GM12878 (cell line): ENCODE measurements at regions not wholly inside any gene's neighbourhood (a gene's known extent, or its start where the extent isn't known, plus 50 kb on each side); places are given as distances from the start of the nearest gene placed in this dataset.

Source experiments
- ATAC-seq: fragments of 200-7000 bp; cut with Tn5 transposase; 3 replicates; pipeline ENCODE4 v1.9.1; 2020; ENCODE audit warnings: mild to moderate bottlenecking, moderate library complexity
- BruUV-seq: library from RNA; stranded (reverse); fragments of 400-500 nt; replicated peaks from 2 replicates; lab custom pipeline; 2021; lab: Mats Ljungman, UMichigan
- CTCF ChIA-PET: fragments of 300-600 bp; sonication (Branson Sonifier 250); formaldehyde crosslinking; extraction: SDS; loops from one replicate; lab custom pipeline; 2021; ENCODE audit warnings: inconsistent platforms; lab: Yijun Ruan, JAX
- POLR2A ChIA-PET: fragments of 350-600 bp; formaldehyde crosslinking; extraction: SDS; loops from one replicate; lab custom pipeline; 2021; ENCODE audit warnings: inconsistent platforms; lab: Charles Lee
- RAD21 ChIA-PET: fragments of 300-600 bp; sonication (Branson Sonifier 250); formaldehyde crosslinking; loops from one replicate; lab custom pipeline; 2023; ENCODE audit warnings: antibody characterized with exemption; ENCODE audit not compliant: unreplicated experiment; lab: Charles Lee
- SMC1A ChIA-PET: fragments of 300-600 bp; sonication (Branson Sonifier 250); formaldehyde crosslinking; loops from one replicate; lab custom pipeline; 2023; ENCODE audit not compliant: unreplicated experiment, uncharacterized antibody; lab: Charles Lee
- DNase-seq: peaks from one replicate; pipeline ENCODE4 v3.0.0-alpha.2; 2011; ENCODE audit warnings: low read depth, low spot score
- FAIRE-seq: peaks from 3 replicates; lab custom pipeline; 2011; peaks lifted over from hg19 to GRCh38; lab: Jason Lieb, UNC
- H2AFZ ChIP-seq: 2 replicates; pipeline ENCODE4 v1.6.0; 2011; ENCODE audit warnings: low read depth, low read length, control low read depth; ENCODE audit not compliant: control insufficient read depth
- H3K27ac ChIP-seq: 2 replicates; pipeline ENCODE4 v1.5.1; 2011; ENCODE audit warnings: control low read depth; ENCODE audit not compliant: control insufficient read depth, insufficient read depth
- H3K27me3 ChIP-seq, 2 experiments: replicated peaks in 1 of 2; 2 replicates each; pipeline versions ENCODE4 v1.6.0 to v1.6.1; 2011; ENCODE audit warnings: low read length in 1 of 2; ENCODE audit not compliant: control insufficient read depth in 2 of 2, insufficient read depth in 2 of 2
- H3K36me3 ChIP-seq, 2 experiments: 2 replicates each; pipeline ENCODE4 v1.5.1; 2011; ENCODE audit warnings: low read length in 1 of 2; ENCODE audit not compliant: control insufficient read depth in 2 of 2, insufficient read depth in 2 of 2
- H3K4me1 ChIP-seq: 2 replicates; pipeline ENCODE4 v1.6.1; 2011; ENCODE audit warnings: mild to moderate bottlenecking, low read length, moderate library complexity, mixed read lengths; ENCODE audit not compliant: control insufficient read depth, insufficient read depth
- H3K4me2 ChIP-seq: 2 replicates; pipeline ENCODE4 v1.6.0; 2011; ENCODE audit warnings: control low read depth; ENCODE audit not compliant: control insufficient read depth, insufficient read depth
- H3K4me3 ChIP-seq: fragments of 200-600 bp; sonication (generic); 2 replicates; pipeline ENCODE4 v1.5.1; 2016
- H3K79me2 ChIP-seq: 2 replicates; pipeline ENCODE4 v1.6.0; 2011; ENCODE audit warnings: low read length; ENCODE audit not compliant: control insufficient read depth, insufficient read depth
- H3K9ac ChIP-seq: 2 replicates; pipeline ENCODE4 v1.8.0; 2011; ENCODE audit warnings: low read length, control low read depth, mixed read lengths; ENCODE audit not compliant: control insufficient read depth, insufficient read depth
- H3K9me3 ChIP-seq: replicated peaks from 3 replicates; pipeline ENCODE4 v1.5.1; 2011; ENCODE audit warnings: mild to moderate bottlenecking, low read length; ENCODE audit not compliant: control insufficient read depth, insufficient read depth
- H4K20me1 ChIP-seq: 2 replicates; pipeline ENCODE4 v1.6.0; 2011; ENCODE audit not compliant: control insufficient read depth, insufficient read depth
- ATF7 ChIP-seq: fragments of 450-650 bp; IDR thresholded peaks from 2 replicates; pipeline ENCODE4 v1.6.1; 2016; ENCODE audit warnings: low read depth, mild to moderate bottlenecking
- BHLHE40 ChIP-seq, 2 experiments: fragments of 450-650 bp in 1 of 2; IDR thresholded peaks; 2 replicates each; pipeline ENCODE4 v1.6.1; 2011 to 2017; ENCODE audit warnings: low read depth in 2 of 2, borderline replicate concordance in 1 of 2, improper control_type of control experiment in 1 of 2, low read length in 1 of 2, mild to moderate bottlenecking in 1 of 2
- BRCA1 ChIP-seq: IDR thresholded peaks from 2 replicates; pipeline ENCODE4 v1.6.1; 2011; ENCODE audit warnings: low read depth, low read length, improper control_type of control experiment
- CBFB ChIP-seq: IDR thresholded peaks from 2 replicates; pipeline ENCODE4 v1.6.1; 2016; ENCODE audit warnings: antibody characterized with exemption, low read depth
- CREB1 ChIP-seq: IDR thresholded peaks from 2 replicates; pipeline ENCODE4 v1.6.1; 2012; ENCODE audit warnings: low read depth, mild to moderate bottlenecking, inconsistent platforms
- CREM ChIP-seq: IDR thresholded peaks from 2 replicates; pipeline ENCODE4 v1.6.1; 2014; ENCODE audit warnings: antibody characterized with exemption, low read depth
- EGR1 ChIP-seq, 2 experiments: IDR thresholded peaks; 1 replicate in 1 of 2; 2 replicates in 1 of 2; pipeline ENCODE4 v1.6.1; 2011 to 2012; ENCODE audit warnings: low read depth in 2 of 2, low read length in 2 of 2, borderline replicate concordance in 1 of 2, mild to moderate bottlenecking in 1 of 2, moderate library complexity in 1 of 2
- HDAC6 ChIP-seq: fragments of 200-600 bp; sonication (generic); IDR thresholded peaks from one replicate; pipeline ENCODE4 v1.8.0; 2017; ENCODE audit warnings: antibody characterized with exemption; ENCODE audit not compliant: unreplicated experiment
- PAX5 ChIP-seq: IDR thresholded peaks from 2 replicates; pipeline ENCODE4 v1.6.1; 2011; ENCODE audit warnings: low read depth, low read length, borderline replicate concordance
- PAX8 ChIP-seq: fragments of 450-650 bp; IDR thresholded peaks from 2 replicates; pipeline ENCODE4 v1.6.1; 2017; ENCODE audit warnings: mild to moderate bottlenecking, moderate library complexity
- POU2F2 ChIP-seq: IDR thresholded peaks from 3 replicates; pipeline ENCODE4 v1.6.1; 2011; ENCODE audit warnings: low read depth, mild to moderate bottlenecking, low read length, borderline replicate concordance
- SIX5 ChIP-seq: IDR thresholded peaks from 2 replicates; pipeline ENCODE4 v1.6.1; 2011; ENCODE audit warnings: mild to moderate bottlenecking, low read depth, low read length, moderate library complexity; ENCODE audit not compliant: severe bottlenecking
- SP1 ChIP-seq: IDR thresholded peaks from one replicate; pipeline ENCODE4 v1.6.1; 2011; ENCODE audit warnings: low read depth, low read length
- STAT1 ChIP-seq: fragments of 450-650 bp; conservative IDR thresholded peaks from 2 replicates; pipeline ENCODE4 v1.6.1; 2014; ENCODE audit warnings: antibody characterized with exemption, mild to moderate bottlenecking
- ZNF384 ChIP-seq: IDR thresholded peaks from 2 replicates; pipeline ENCODE4 v1.6.1; 2012; ENCODE audit warnings: low read depth, mild to moderate bottlenecking, low read length, improper control_type of control experiment, borderline replicate concordance
- WGBS: methylation state at CpG from one replicate; pipeline ENCODE4 v1.1.6; 2016; ENCODE audit warnings: low lambda C conversion rate; ENCODE audit not compliant: insufficient replicate concordance, insufficient coverage; ENCODE audit errors: missing lambda C conversion rate; 5-methylcytosine and 5-hydroxymethylcytosine counted together
- in situ Hi-C: fragments of 300-500 bp; cut with MboI; formaldehyde crosslinking; loops from 9 replicates; pipeline ENCODE4 v1.14.3; 2018; ENCODE audit warnings: mixed read lengths
- intact Hi-C: fragments of 100-400 bp; cut with micrococcal nuclease; formaldehyde crosslinking; loops from one replicate; pipeline ENCODE4 v1.14.2; 2022; ENCODE audit not compliant: unreplicated experiment
- TF ChIP-seq, protein P1 (sequence below): IDR thresholded peaks from 2 replicates; pipeline ENCODE4 v1.6.1; 2011; ENCODE audit warnings: borderline replicate concordance, low read depth, mild to moderate bottlenecking, moderate library complexity, mixed read lengths, low read length; ENCODE audit not compliant: insufficient read depth; ENCODE audit errors: extremely low read length
- TF ChIP-seq, protein P2 (sequence below): fragments of 450-650 bp; IDR thresholded peaks from 2 replicates; pipeline ENCODE4 v1.6.1; 2016; ENCODE audit warnings: mild to moderate bottlenecking, moderate library complexity, borderline replicate concordance
- TF ChIP-seq, protein P3 (sequence below): fragments of 450-650 bp; IDR thresholded peaks from 2 replicates; pipeline ENCODE4 v1.6.1; 2017; ENCODE audit warnings: mild to moderate bottlenecking, moderate library complexity

DNA sequence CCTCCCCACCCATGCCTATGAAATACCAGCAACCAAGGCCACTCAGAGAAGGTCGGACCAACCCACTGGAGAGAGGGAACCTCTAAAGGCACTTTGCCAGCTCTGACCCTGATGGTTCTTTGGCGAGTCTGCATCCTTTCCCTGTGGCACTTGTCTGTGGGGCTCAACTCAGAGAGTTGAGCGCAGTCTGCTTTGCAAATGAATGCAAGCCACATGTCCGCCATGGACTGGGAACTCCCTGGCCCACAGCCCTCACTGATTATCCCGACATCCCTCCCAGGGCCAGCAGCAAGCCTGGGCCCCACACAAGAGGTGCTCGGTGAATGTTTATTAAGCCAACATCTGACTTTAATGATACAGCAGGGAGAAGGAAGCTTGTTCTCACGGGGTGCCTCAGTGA, 55.5 kb upstream of the HES1 start:
- ChIA-PET POLR2A (no interaction called here), SMC1A (no interaction called here), CTCF (no interaction called here), RAD21 (no interaction called here)
- no peaks in the 10 kb centered on the region; the same call in 1 of the 2 replicates for H4K20me1 ChIP-seq
- no peaks in the 10 kb centered on the region for H3K79me2 ChIP-seq
- H2AFZ ChIP-seq: no peak overlapping the region
- no peaks in the 10 kb centered on the region for H3K9me3 ChIP-seq
- no peak for ATAC-seq
- H3K27me3 ChIP-seq: peaks cover 0 to 5% of the 10 kb centered on the region in 2 experiments; a peak in 3 of 4 replicates
- H3K4me1 ChIP-seq: no peaks in the 10 kb centered on the region
- intact Hi-C loops (no loop called here), in situ Hi-C loops (no loop called here)
- no peak for DNase-seq
- WGBS: 46% methylated on average over 7 of the region's 7 CpGs
- no peaks in the 10 kb centered on the region for H3K36me3 ChIP-seq
- FAIRE-seq: no peak
- no peak overlapping the region for H3K9ac ChIP-seq
- no peak overlapping the region for H3K4me2 ChIP-seq
- BruUV-seq: no TSS peak
- H3K4me3 ChIP-seq: no peak overlapping the region
- no peak overlapping the region for H3K27ac ChIP-seq
- TF ChIP-seq PAX8 (no peak), ZNF384 (no peak), STAT1 (no peak), ATF7 (no peak), CREM (no peak), POU2F2 (no peak), BRCA1 (no peak), SP1 (no peak), PAX5 (no peak), EGR1 (IDR thresholded peaks at IDR 0.05; ENCODE audit: borderline replicate concordance in 1 of 2, low read depth in 2 of 2, low read length in 2 of 2) (no peak), HDAC6 (no peak), BHLHE40 (IDR thresholded peaks at IDR 0.05; ENCODE audit: borderline replicate concordance in 1 of 2, low read depth in 2 of 2, low read length in 1 of 2) (no peak), CBFB (no peak), SIX5 (no peak), CREB1 (no peak)
- TF ChIP-seq, protein P1, sequence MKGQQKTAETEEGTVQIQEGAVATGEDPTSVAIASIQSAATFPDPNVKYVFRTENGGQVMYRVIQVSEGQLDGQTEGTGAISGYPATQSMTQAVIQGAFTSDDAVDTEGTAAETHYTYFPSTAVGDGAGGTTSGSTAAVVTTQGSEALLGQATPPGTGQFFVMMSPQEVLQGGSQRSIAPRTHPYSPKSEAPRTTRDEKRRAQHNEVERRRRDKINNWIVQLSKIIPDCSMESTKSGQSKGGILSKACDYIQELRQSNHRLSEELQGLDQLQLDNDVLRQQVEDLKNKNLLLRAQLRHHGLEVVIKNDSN: no peak
- TF ChIP-seq, protein P2, sequence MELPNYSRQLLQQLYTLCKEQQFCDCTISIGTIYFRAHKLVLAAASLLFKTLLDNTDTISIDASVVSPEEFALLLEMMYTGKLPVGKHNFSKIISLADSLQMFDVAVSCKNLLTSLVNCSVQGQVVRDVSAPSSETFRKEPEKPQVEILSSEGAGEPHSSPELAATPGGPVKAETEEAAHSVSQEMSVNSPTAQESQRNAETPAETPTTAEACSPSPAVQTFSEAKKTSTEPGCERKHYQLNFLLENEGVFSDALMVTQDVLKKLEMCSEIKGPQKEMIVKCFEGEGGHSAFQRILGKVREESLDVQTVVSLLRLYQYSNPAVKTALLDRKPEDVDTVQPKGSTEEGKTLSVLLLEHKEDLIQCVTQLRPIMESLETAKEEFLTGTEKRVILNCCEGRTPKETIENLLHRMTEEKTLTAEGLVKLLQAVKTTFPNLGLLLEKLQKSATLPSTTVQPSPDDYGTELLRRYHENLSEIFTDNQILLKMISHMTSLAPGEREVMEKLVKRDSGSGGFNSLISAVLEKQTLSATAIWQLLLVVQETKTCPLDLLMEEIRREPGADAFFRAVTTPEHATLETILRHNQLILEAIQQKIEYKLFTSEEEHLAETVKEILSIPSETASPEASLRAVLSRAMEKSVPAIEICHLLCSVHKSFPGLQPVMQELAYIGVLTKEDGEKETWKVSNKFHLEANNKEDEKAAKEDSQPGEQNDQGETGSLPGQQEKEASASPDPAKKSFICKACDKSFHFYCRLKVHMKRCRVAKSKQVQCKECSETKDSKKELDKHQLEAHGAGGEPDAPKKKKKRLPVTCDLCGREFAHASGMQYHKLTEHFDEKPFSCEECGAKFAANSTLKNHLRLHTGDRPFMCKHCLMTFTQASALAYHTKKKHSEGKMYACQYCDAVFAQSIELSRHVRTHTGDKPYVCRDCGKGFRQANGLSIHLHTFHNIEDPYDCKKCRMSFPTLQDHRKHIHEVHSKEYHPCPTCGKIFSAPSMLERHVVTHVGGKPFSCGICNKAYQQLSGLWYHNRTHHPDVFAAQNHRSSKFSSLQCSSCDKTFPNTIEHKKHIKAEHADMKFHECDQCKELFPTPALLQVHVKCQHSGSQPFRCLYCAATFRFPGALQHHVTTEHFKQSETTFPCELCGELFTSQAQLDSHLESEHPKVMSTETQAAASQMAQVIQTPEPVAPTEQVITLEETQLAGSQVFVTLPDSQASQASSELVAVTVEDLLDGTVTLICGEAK: no peak
- TF ChIP-seq, protein P3, sequence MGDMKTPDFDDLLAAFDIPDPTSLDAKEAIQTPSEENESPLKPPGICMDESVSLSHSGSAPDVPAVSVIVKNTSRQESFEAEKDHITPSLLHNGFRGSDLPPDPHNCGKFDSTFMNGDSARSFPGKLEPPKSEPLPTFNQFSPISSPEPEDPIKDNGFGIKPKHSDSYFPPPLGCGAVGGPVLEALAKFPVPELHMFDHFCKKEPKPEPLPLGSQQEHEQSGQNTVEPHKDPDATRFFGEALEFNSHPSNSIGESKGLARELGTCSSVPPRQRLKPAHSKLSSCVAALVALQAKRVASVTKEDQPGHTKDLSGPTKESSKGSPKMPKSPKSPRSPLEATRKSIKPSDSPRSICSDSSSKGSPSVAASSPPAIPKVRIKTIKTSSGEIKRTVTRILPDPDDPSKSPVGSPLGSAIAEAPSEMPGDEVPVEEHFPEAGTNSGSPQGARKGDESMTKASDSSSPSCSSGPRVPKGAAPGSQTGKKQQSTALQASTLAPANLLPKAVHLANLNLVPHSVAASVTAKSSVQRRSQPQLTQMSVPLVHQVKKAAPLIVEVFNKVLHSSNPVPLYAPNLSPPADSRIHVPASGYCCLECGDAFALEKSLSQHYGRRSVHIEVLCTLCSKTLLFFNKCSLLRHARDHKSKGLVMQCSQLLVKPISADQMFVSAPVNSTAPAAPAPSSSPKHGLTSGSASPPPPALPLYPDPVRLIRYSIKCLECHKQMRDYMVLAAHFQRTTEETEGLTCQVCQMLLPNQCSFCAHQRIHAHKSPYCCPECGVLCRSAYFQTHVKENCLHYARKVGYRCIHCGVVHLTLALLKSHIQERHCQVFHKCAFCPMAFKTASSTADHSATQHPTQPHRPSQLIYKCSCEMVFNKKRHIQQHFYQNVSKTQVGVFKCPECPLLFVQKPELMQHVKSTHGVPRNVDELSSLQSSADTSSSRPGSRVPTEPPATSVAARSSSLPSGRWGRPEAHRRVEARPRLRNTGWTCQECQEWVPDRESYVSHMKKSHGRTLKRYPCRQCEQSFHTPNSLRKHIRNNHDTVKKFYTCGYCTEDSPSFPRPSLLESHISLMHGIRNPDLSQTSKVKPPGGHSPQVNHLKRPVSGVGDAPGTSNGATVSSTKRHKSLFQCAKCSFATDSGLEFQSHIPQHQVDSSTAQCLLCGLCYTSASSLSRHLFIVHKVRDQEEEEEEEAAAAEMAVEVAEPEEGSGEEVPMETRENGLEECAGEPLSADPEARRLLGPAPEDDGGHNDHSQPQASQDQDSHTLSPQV: no peak
